Endothelial cell of umbilical vein (primary cell): ENCODE measurements at regions not wholly inside any gene's neighbourhood (a gene's known extent, or its start where the extent isn't known, plus 50 kb on each side); places are given as distances from the start of the nearest gene placed in this dataset.

ENCODE experiments used
- BruUV-seq: library from RNA; stranded (reverse); fragments of 400-500 nt; replicated peaks from 2 replicates; lab custom pipeline; 2021; lab: Mats Ljungman, UMichigan
- CTCF ChIA-PET: fragments of 300-600, 350-600 bp; sonication (Branson Sonifier 250); formaldehyde crosslinking; loops from one replicate; lab custom pipeline; 2021; ENCODE audit warnings: antibody characterized with exemption, inconsistent platforms; lab: Charles Lee
- POLR2A ChIA-PET: fragments of 300-600, 350-600 bp; sonication (Branson Sonifier 250); formaldehyde crosslinking; loops from one replicate; lab custom pipeline; 2021; ENCODE audit warnings: antibody characterized with exemption, inconsistent platforms; lab: Charles Lee
- DNase-seq: peaks from one replicate; pipeline ENCODE4 v3.0.0-alpha.2; 2011; ENCODE audit warnings: low read depth, low spot score
- FAIRE-seq: peaks from 2 replicates; lab custom pipeline; 2011; peaks lifted over from hg19 to GRCh38; lab: Jason Lieb, UNC
- H2AFZ ChIP-seq: 2 replicates; pipeline ENCODE4 v1.6.0; 2012; ENCODE audit warnings: low read depth, low read length, control low read depth, inconsistent platforms
- H3K27ac ChIP-seq: 2 replicates; pipeline ENCODE4 v1.5.1; 2011; ENCODE audit warnings: low read depth, mild to moderate bottlenecking, control low read depth, low read length, moderate library complexity; ENCODE audit not compliant: insufficient read depth
- H3K27me3 ChIP-seq, 2 experiments: 2 replicates each; pipeline versions ENCODE4 v1.6.0 to v1.6.1; 2011; ENCODE audit warnings: low read length in 2 of 2, mixed read lengths in 1 of 2; ENCODE audit not compliant: control insufficient read depth in 2 of 2, insufficient read depth in 2 of 2
- H3K36me3 ChIP-seq, 2 experiments: 2 replicates in 1 of 2; 3 replicates in 1 of 2; pipeline ENCODE4 v1.5.1; 2011; ENCODE audit warnings: low read length in 2 of 2, mild to moderate bottlenecking in 1 of 2, moderate library complexity in 1 of 2; ENCODE audit not compliant: control insufficient read depth in 2 of 2, insufficient read depth in 2 of 2; ENCODE audit errors: extremely low read depth in 1 of 2
- H3K4me1 ChIP-seq: 3 replicates; pipeline ENCODE4 v1.5.1; 2011; ENCODE audit warnings: mild to moderate bottlenecking, low read length; ENCODE audit not compliant: control insufficient read depth, insufficient read depth; ENCODE audit errors: extremely low read depth
- H3K4me2 ChIP-seq: 2 replicates; pipeline ENCODE4 v1.6.1; 2011; ENCODE audit warnings: low read length, control low read depth, mixed read lengths; ENCODE audit not compliant: insufficient read depth
- H3K4me3 ChIP-seq, 3 experiments: fragments of 200-600 bp in 1 of 3; sonication (generic), shearing (Covaris generic) in 1 of 3; replicated peaks in 1 of 3; 2 replicates each; pipeline ENCODE4 v1.5.1; 2011 to 2016; ENCODE audit warnings: control low read depth in 3 of 3, low read length in 3 of 3, mild to moderate bottlenecking in 2 of 3, inconsistent platforms in 1 of 3, low read depth in 1 of 3, moderate library complexity in 1 of 3; ENCODE audit not compliant: insufficient read depth in 1 of 3
- H3K79me2 ChIP-seq: 2 replicates; pipeline ENCODE4 v1.6.0; 2012; ENCODE audit warnings: low read length, inconsistent platforms; ENCODE audit not compliant: control insufficient read depth, insufficient read depth
- H3K9ac ChIP-seq: replicated peaks from 2 replicates; pipeline ENCODE3; 2011; ENCODE audit warnings: low read length, control low read depth; ENCODE audit not compliant: insufficient read depth; ENCODE audit errors: extremely low read depth
- H3K9me1 ChIP-seq: replicated peaks from 3 replicates; pipeline ENCODE4 v1.6.0; 2011; ENCODE audit warnings: mild to moderate bottlenecking, low read length; ENCODE audit not compliant: control insufficient read depth, insufficient read depth; ENCODE audit errors: extremely low read depth
- H3K9me3 ChIP-seq: replicated peaks from 2 replicates; pipeline ENCODE4 v1.5.1; 2012; ENCODE audit warnings: low read length, inconsistent platforms; ENCODE audit not compliant: control insufficient read depth, insufficient read depth
- H4K20me1 ChIP-seq: replicated peaks from 2 replicates; pipeline ENCODE3; 2011; ENCODE audit warnings: mild to moderate bottlenecking, low read length; ENCODE audit not compliant: control insufficient read depth, insufficient read depth; ENCODE audit errors: extremely low read depth
- EZH2 ChIP-seq: IDR thresholded peaks from 2 replicates; pipeline ENCODE4 v1.6.1; 2012; ENCODE audit warnings: borderline replicate concordance, low read depth, mild to moderate bottlenecking, moderate library complexity, low read length, inconsistent platforms; ENCODE audit not compliant: severe bottlenecking
- FOS ChIP-seq: IDR thresholded peaks from 2 replicates; pipeline ENCODE4 v1.6.1; 2011; ENCODE audit warnings: mild to moderate bottlenecking, low read length, moderate library complexity, borderline replicate concordance; ENCODE audit not compliant: insufficient read depth
- GATA2 ChIP-seq: IDR thresholded peaks from 2 replicates; pipeline ENCODE4 v1.7.0; 2011; ENCODE audit warnings: low read depth, mild to moderate bottlenecking, moderate library complexity, mixed read lengths, low read length; ENCODE audit not compliant: insufficient read length, insufficient read depth
- POLR2A ChIP-seq: IDR thresholded peaks from 2 replicates; pipeline ENCODE4 v1.6.1; 2012; ENCODE audit warnings: low read depth, mild to moderate bottlenecking, control low read depth, low read length
- dilution Hi-C: fragments of 300-500 bp; cut with MboI; formaldehyde crosslinking; loops from one replicate; pipeline ENCODE4 v1.15.0; 2019; ENCODE audit warnings: low sequenced_read_pairs; ENCODE audit not compliant: extremely low pct_ligation_motif_present
- intact Hi-C: fragments of 100-400 bp; cut with micrococcal nuclease; formaldehyde crosslinking; loops from one replicate; pipeline ENCODE4 v1.10.0; 2022
- TF ChIP-seq, protein P1 (sequence below), 2 donors: IDR thresholded peaks; 1 replicate in 1 of 2; 2 replicates in 1 of 2; pipeline ENCODE4 v1.5.1; 2011; ENCODE audit warnings: low read length in 2 of 2, mild to moderate bottlenecking in 2 of 2, moderate library complexity in 2 of 2, control low read depth in 1 of 2, inconsistent platforms in 1 of 2, low read depth in 1 of 2; ENCODE audit not compliant: insufficient read depth in 1 of 2; ENCODE audit errors: extremely low read depth in 1 of 2
- TF ChIP-seq, protein P2 (sequence below): IDR thresholded peaks from 2 replicates; pipeline ENCODE4 v1.6.1; 2011; ENCODE audit not compliant: insufficient read depth, insufficient read length

DNA sequence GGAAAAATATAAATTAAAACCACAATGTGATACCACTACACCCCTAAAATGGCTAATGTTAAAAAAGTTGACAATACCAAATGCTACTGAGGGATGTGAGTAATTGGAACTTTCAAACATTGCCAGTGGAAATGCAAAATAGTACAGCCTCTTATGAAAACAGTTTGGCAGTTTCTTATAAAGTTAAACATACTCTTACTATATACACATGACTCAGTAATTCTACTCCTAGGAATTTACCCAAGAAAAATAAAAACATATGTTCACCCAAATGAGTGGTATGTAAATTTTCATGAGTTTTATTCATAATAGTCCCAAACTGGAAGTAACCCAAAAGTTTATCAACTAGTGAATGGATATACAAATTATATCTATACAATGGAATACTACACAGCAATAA is 228.0 kb downstream of the CYP26B1 start:
- dilution Hi-C loops = no loop called here
- no TSS peak for BruUV-seq
- Histone ChIP-seq H3K9me1 (no peaks in the 10 kb centered on the region), H3K27ac (no peak overlapping the region), H3K9me3 (no peaks in the 10 kb centered on the region), H3K79me2 (no peaks in the 10 kb centered on the region), H3K4me3 (no peak overlapping the region), H2AFZ (no peak overlapping the region), H3K9ac (no peak overlapping the region), H4K20me1 (no peaks in the 10 kb centered on the region), H3K36me3 (no peaks in the 10 kb centered on the region), H3K27me3 (peaks cover 4 to 18% of the 10 kb centered on the region in 2 experiments), H3K4me2 (no peak overlapping the region), H3K4me1 (no peaks in the 10 kb centered on the region)
- CTCF ChIA-PET = no interaction called here
- FAIRE-seq = no peak
- TF ChIP-seq GATA2 = no peak
- no peak for TF ChIP-seq EZH2
- TF ChIP-seq, protein P1, sequence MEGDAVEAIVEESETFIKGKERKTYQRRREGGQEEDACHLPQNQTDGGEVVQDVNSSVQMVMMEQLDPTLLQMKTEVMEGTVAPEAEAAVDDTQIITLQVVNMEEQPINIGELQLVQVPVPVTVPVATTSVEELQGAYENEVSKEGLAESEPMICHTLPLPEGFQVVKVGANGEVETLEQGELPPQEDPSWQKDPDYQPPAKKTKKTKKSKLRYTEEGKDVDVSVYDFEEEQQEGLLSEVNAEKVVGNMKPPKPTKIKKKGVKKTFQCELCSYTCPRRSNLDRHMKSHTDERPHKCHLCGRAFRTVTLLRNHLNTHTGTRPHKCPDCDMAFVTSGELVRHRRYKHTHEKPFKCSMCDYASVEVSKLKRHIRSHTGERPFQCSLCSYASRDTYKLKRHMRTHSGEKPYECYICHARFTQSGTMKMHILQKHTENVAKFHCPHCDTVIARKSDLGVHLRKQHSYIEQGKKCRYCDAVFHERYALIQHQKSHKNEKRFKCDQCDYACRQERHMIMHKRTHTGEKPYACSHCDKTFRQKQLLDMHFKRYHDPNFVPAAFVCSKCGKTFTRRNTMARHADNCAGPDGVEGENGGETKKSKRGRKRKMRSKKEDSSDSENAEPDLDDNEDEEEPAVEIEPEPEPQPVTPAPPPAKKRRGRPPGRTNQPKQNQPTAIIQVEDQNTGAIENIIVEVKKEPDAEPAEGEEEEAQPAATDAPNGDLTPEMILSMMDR (IDR thresholded peaks at IDR 0.05; ENCODE audit: extremely low read depth in 1 of 2, insufficient read depth in 1 of 2, low read depth in 1 of 2, low read length in 2 of 2) = no peak
- no peak for TF ChIP-seq POLR2A
- TF ChIP-seq, protein P2, sequence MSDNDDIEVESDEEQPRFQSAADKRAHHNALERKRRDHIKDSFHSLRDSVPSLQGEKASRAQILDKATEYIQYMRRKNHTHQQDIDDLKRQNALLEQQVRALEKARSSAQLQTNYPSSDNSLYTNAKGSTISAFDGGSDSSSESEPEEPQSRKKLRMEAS = no peak
- TF ChIP-seq FOS = no peak
- DNase-seq = no peak
- intact Hi-C loops = no loop called here
- POLR2A ChIA-PET = no interaction called here
